Ascending aorta (tissue), 2 donors: ENCODE measurements at regions not wholly inside any gene's neighbourhood (a gene's known extent, or its start where the extent isn't known, plus 50 kb on each side); places are given as distances from the start of the nearest gene placed in this dataset.
"Not testable (repeated sequence)": the region's sequence is repeated elsewhere in the genome, so short reads cannot be mapped to it uniquely, and the experiment has no call there.

Experiments
- DNase-seq, 2 donors: peaks; one replicate each; pipeline ENCODE4 v3.0.0-alpha.2; 2019; ENCODE audit warnings: low spot score in 2 of 2
- H3K27ac ChIP-seq, 2 donors: fragments of 200-600 bp; sonication (generic); one replicate each; pipeline ENCODE4 v1.5.1; 2016 to 2017; ENCODE audit warnings: mild to moderate bottlenecking in 1 of 2
- H3K27me3 ChIP-seq: fragments of 200-600 bp; sonication (generic); one replicate; pipeline ENCODE4 v1.5.1; 2017
- H3K36me3 ChIP-seq, 2 donors: fragments of 200-600 bp; sonication (generic); one replicate each; pipeline ENCODE4 v1.5.1; 2016
- H3K4me1 ChIP-seq, 2 donors: fragments of 200-600 bp; sonication (generic); one replicate each; pipeline ENCODE4 v1.5.1; 2016 to 2017; ENCODE audit warnings: mild to moderate bottlenecking in 1 of 2
- H3K4me3 ChIP-seq, 2 donors: fragments of 200-600 bp; sonication (generic); one replicate each; pipeline ENCODE4 v1.5.1; 2016 to 2017; ENCODE audit warnings: mild to moderate bottlenecking in 1 of 2
- H3K9me3 ChIP-seq, 2 donors: fragments of 200-600 bp; sonication (generic); one replicate each; pipeline ENCODE4 v1.5.1; 2016
- CTCF ChIP-seq, 3 experiments: fragments of 200-600 bp in 2 of 3; fragments of 450-650 bp in 1 of 3; sonication (generic) in 2 of 3; IDR thresholded peaks; one replicate each; pipeline ENCODE4 v1.5.1; 2016 to 2019; ENCODE audit warnings: antibody characterized with exemption in 3 of 3, mild to moderate bottlenecking in 1 of 3, moderate library complexity in 1 of 3
- intact Hi-C: fragments of 100-400 bp; cut with DNase I; formaldehyde crosslinking; loops from one replicate; pipeline ENCODE4 v1.15.1; 2023

DNA sequence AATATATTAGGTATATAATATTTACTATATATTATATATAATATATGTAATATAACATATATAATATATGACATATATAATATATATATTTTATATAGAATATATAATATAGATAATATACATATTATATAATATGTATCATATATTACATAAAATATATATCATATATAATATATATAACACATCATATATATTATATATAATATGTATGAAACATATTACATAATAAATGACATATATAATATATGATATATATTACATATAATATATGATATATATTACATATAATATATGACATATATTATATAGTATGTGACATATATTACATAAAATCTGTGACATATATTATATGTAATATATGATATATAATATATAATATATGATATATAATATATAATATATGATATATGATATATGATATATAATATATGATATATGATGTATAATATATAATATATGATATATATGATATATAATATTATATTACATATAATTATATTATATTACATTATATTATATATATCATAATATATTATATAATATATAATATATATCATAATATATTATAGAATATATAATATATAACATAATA lies 119.5 kb upstream of the RIMBP3 start:
- Histone ChIP-seq H3K27me3 (no peaks in the 10 kb centered on the region), H3K27ac (no peak overlapping the region), H3K4me3 (no peak overlapping the region), H3K36me3 (no peaks in the 10 kb centered on the region), H3K9me3 (no peaks in the 10 kb centered on the region), H3K4me1 (no peaks in the 10 kb centered on the region)
- intact Hi-C loops: no loop called here
- DNase-seq: no peak
- no peak for TF ChIP-seq CTCF (IDR thresholded peaks at IDR 0.05)

GRCh38 chr22:18730410-18730809 lies 118.7 kb upstream of the RIMBP3 start:
- H3K4me3 ChIP-seq, H3K27ac ChIP-seq, H3K36me3 ChIP-seq, H3K4me1 ChIP-seq, H3K9me3 ChIP-seq, H3K27me3 ChIP-seq, intact Hi-C loops: not testable (repeated sequence)
- peak in 1 of 2 donors; percentile 59 for DNase-seq
